Keratinocyte (primary cell): ENCODE measurements at regions not wholly inside any gene's neighbourhood (a gene's known extent, or its start where the extent isn't known, plus 50 kb on each side); places are given as distances from the start of the nearest gene placed in this dataset.

Source experiments
- EZH2 ChIP-seq: IDR thresholded peaks from one replicate; pipeline ENCODE4 v1.6.1; 2012; ENCODE audit warnings: inconsistent platforms, mild to moderate bottlenecking, low read length, moderate library complexity
- TF ChIP-seq, protein P1 (sequence below), 3 experiments: IDR thresholded peaks in 1 of 3; conservative IDR thresholded peaks in 1 of 3; optimal IDR thresholded peaks in 1 of 3; 2 replicates in 2 of 3; 3 replicates in 1 of 3; pipeline versions ENCODE3 to v1.5.1; 2011; ENCODE audit warnings: low read length in 3 of 3, mild to moderate bottlenecking in 3 of 3, moderate library complexity in 2 of 3, control low read depth in 1 of 3, inconsistent platforms in 1 of 3; ENCODE audit not compliant: insufficient read depth in 2 of 3; ENCODE audit errors: extremely low read depth in 1 of 3

DNA sequence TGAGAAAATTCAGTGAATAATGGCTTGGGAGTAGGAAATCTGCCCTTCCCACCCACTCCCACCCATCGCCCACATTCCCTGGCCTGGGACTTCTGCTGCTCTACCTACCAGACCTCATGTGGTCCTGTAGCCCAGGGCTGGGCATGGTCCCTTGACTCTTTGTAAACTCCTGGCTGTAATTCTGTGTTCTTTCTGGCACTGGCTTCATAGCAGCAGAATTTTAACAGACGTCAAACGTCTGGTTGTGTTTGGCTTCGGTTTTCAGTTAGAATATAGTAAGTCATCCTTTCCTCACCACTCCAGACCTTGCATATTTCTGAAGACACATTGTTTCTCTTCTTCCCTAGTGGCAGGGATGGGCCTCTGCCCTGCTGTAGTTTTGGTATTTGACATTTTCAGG, 210.6 kb downstream of the CSNK2A3 start:
- TF ChIP-seq, protein P1, sequence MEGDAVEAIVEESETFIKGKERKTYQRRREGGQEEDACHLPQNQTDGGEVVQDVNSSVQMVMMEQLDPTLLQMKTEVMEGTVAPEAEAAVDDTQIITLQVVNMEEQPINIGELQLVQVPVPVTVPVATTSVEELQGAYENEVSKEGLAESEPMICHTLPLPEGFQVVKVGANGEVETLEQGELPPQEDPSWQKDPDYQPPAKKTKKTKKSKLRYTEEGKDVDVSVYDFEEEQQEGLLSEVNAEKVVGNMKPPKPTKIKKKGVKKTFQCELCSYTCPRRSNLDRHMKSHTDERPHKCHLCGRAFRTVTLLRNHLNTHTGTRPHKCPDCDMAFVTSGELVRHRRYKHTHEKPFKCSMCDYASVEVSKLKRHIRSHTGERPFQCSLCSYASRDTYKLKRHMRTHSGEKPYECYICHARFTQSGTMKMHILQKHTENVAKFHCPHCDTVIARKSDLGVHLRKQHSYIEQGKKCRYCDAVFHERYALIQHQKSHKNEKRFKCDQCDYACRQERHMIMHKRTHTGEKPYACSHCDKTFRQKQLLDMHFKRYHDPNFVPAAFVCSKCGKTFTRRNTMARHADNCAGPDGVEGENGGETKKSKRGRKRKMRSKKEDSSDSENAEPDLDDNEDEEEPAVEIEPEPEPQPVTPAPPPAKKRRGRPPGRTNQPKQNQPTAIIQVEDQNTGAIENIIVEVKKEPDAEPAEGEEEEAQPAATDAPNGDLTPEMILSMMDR (optimal IDR thresholded peaks at IDR 0.05 in 1 of 3, IDR thresholded peaks at IDR 0.05 in 1 of 3, conservative IDR thresholded peaks at IDR 0.05 in 1 of 3; ENCODE audit: extremely low read depth in 1 of 3, insufficient read depth in 2 of 3, low read length in 3 of 3): no peak
- no peak for TF ChIP-seq EZH2
